ENCODE measurements at regions not wholly inside any gene's neighbourhood (a gene's known extent, or its start where the extent isn't known, plus 50 kb on each side); places are given as distances from the start of the nearest gene placed in this dataset.

- DNase-seq (ENCODE audit: low spot score): no peak
These were observed 763.1 kb downstream of the USP25 start for GRCh38 chr21:16492892-16493291.

GRCh38 chr21:16496609-16497008, 766.8 kb downstream of the USP25 start:
- no peak for DNase-seq (ENCODE audit: low spot score)

GRCh38 chr21:16500271-16500670, 770.5 kb downstream of the USP25 start:
- DNase-seq (ENCODE audit: low spot score): no peak

GRCh38 chr21:16502273-16502672, 772.5 kb downstream of the USP25 start:
- DNase-seq (ENCODE audit: low spot score): no peak

GRCh38 chr21:16502897-16503296, 773.1 kb downstream of the USP25 start:
- no peak for DNase-seq (ENCODE audit: low spot score)

- no peak for DNase-seq (ENCODE audit: low spot score)
These were observed 774.5 kb downstream of the USP25 start for GRCh38 chr21:16504281-16504680.

GRCh38 chr21:16504766-16505165, 775.0 kb downstream of the USP25 start:
- DNase-seq (ENCODE audit: low spot score): no peak

- DNase-seq (ENCODE audit: low spot score): no peak
These were observed 779.7 kb downstream of the USP25 start for GRCh38 chr21:16509476-16509875.

GRCh38 chr21:16514316-16514715, 784.5 kb downstream of the USP25 start:
- DNase-seq (ENCODE audit: low spot score): no peak

GRCh38 chr21:16517383-16517782, 787.6 kb downstream of the USP25 start:
- DNase-seq (ENCODE audit: low spot score): no peak

- no peak for DNase-seq (ENCODE audit: low spot score)
These were observed 789.3 kb downstream of the USP25 start for GRCh38 chr21:16519036-16519435.

GRCh38 chr21:16519644-16520043, 789.9 kb downstream of the USP25 start:
- DNase-seq (ENCODE audit: low spot score): no peak

GRCh38 chr21:16522548-16522947, 792.8 kb downstream of the USP25 start:
- no peak for DNase-seq (ENCODE audit: low spot score)

- no peak for DNase-seq (ENCODE audit: low spot score)
These were observed 800.9 kb downstream of the USP25 start for GRCh38 chr21:16530656-16531055.

- no peak for DNase-seq (ENCODE audit: low spot score)
These were observed 803.1 kb downstream of the USP25 start for GRCh38 chr21:16532840-16533239.

GRCh38 chr21:16533692-16534407, 804.1 kb downstream of the USP25 start:
- no peak for DNase-seq (ENCODE audit: low spot score)

GRCh38 chr21:16534408-16535101, 804.8 kb downstream of the USP25 start:
- no peak for DNase-seq (ENCODE audit: low spot score)

- DNase-seq (ENCODE audit: low spot score): no peak
These were observed 805.3 kb downstream of the USP25 start for GRCh38 chr21:16535102-16535422.

- no peak for DNase-seq (ENCODE audit: low spot score)
These were observed 805.8 kb downstream of the USP25 start for GRCh38 chr21:16535626-16536025.

GRCh38 chr21:16536140-16536539, 806.4 kb downstream of the USP25 start:
- no peak for DNase-seq (ENCODE audit: low spot score)

GRCh38 chr21:16536643-16537434, 807.1 kb downstream of the USP25 start:
- no peak for DNase-seq (ENCODE audit: low spot score)

- DNase-seq (ENCODE audit: low spot score): no peak
These were observed 807.7 kb downstream of the USP25 start for GRCh38 chr21:16537501-16537900.

- no peak for DNase-seq (ENCODE audit: low spot score)
These were observed 808.6 kb downstream of the USP25 start for GRCh38 chr21:16538405-16538804.
